Astrocyte (in vitro differentiated cells and primary cell): ENCODE measurements at regions not wholly inside any gene's neighbourhood (a gene's known extent, or its start where the extent isn't known, plus 50 kb on each side); places are given as distances from the start of the nearest gene placed in this dataset.

Source experiments
- DNase-seq: peaks from one replicate; pipeline ENCODE4 v3.0.0-alpha.2; 2010; ENCODE audit warnings: low read depth
- FAIRE-seq: peaks from 2 replicates; lab custom pipeline; 2011; peaks lifted over from hg19 to GRCh38; lab: Jason Lieb, UNC
- H2AFZ ChIP-seq: 2 replicates; pipeline ENCODE4 v1.6.0; 2012; ENCODE audit warnings: low read depth, low read length, inconsistent platforms
- H3K27ac ChIP-seq: 2 replicates; pipeline ENCODE4 v1.5.1; 2011; ENCODE audit warnings: low read depth, low read length, inconsistent platforms
- H3K27me3 ChIP-seq: 2 replicates; pipeline ENCODE4 v1.6.0; 2011; ENCODE audit warnings: low read length, inconsistent platforms; ENCODE audit not compliant: insufficient read depth
- H3K36me3 ChIP-seq: 2 replicates; pipeline ENCODE4 v1.5.1; 2011; ENCODE audit warnings: low read length, inconsistent platforms; ENCODE audit not compliant: insufficient read depth
- H3K4me1 ChIP-seq: 2 replicates; pipeline ENCODE4 v1.5.1; 2011; ENCODE audit warnings: low read length, inconsistent platforms; ENCODE audit not compliant: insufficient read depth
- H3K4me2 ChIP-seq: 2 replicates; pipeline ENCODE4 v1.6.0; 2012; ENCODE audit warnings: low read length, inconsistent platforms
- H3K4me3 ChIP-seq: 2 replicates; pipeline ENCODE4 v1.5.1; 2011; ENCODE audit warnings: low read depth, mild to moderate bottlenecking, low read length, inconsistent platforms; ENCODE audit not compliant: insufficient read depth
- H3K79me2 ChIP-seq: 2 replicates; pipeline ENCODE4 v1.6.0; 2012; ENCODE audit warnings: mild to moderate bottlenecking, low read length, inconsistent platforms; ENCODE audit not compliant: insufficient read depth
- H3K9ac ChIP-seq: 2 replicates; pipeline ENCODE4 v1.6.0; 2012; ENCODE audit warnings: mild to moderate bottlenecking, low read length, inconsistent platforms
- H3K9me3 ChIP-seq: 2 replicates; pipeline ENCODE4 v1.5.1; 2012; ENCODE audit warnings: low read depth, mild to moderate bottlenecking, low read length, inconsistent platforms; ENCODE audit not compliant: insufficient read depth
- H4K20me1 ChIP-seq: 2 replicates; pipeline ENCODE4 v1.6.0; 2012; ENCODE audit warnings: low read length, inconsistent platforms; ENCODE audit not compliant: insufficient read depth
- H3K27ac Mint-ChIP-seq: one replicate; pipeline ENCODE4 v1.8.0; 2021; ENCODE audit warnings: mild to moderate bottlenecking, mixed read lengths; ENCODE audit not compliant: unreplicated experiment
- H3K27me3 Mint-ChIP-seq: one replicate; pipeline ENCODE4 v1.8.0; 2021; ENCODE audit warnings: low read depth, mixed read lengths; ENCODE audit not compliant: unreplicated experiment
- H3K36me3 Mint-ChIP-seq: one replicate; pipeline ENCODE4 v1.8.0; 2021; ENCODE audit warnings: low read depth, mixed read lengths; ENCODE audit not compliant: unreplicated experiment
- H3K4me1 Mint-ChIP-seq: one replicate; pipeline ENCODE4 v1.8.0; 2021; ENCODE audit warnings: low read depth, mixed read lengths; ENCODE audit not compliant: unreplicated experiment
- H3K4me3 Mint-ChIP-seq: one replicate; pipeline ENCODE4 v1.8.0; 2021; ENCODE audit warnings: mild to moderate bottlenecking, moderate library complexity, mixed read lengths; ENCODE audit not compliant: unreplicated experiment
- H3K9me3 Mint-ChIP-seq: one replicate; pipeline ENCODE4 v1.8.0; 2021; ENCODE audit warnings: mild to moderate bottlenecking, mixed read lengths; ENCODE audit not compliant: unreplicated experiment
- EZH2 ChIP-seq: IDR thresholded peaks from 2 replicates; pipeline ENCODE4 v1.6.1; 2012; ENCODE audit warnings: mild to moderate bottlenecking, low read length, inconsistent platforms; ENCODE audit not compliant: insufficient read depth
- TF ChIP-seq, protein P1 (sequence below): IDR thresholded peaks from 2 replicates; pipeline ENCODE4 v1.5.1; 2011; ENCODE audit warnings: low read depth, mild to moderate bottlenecking, inconsistent platforms, low read length, moderate library complexity; ENCODE audit not compliant: insufficient read depth

DNA sequence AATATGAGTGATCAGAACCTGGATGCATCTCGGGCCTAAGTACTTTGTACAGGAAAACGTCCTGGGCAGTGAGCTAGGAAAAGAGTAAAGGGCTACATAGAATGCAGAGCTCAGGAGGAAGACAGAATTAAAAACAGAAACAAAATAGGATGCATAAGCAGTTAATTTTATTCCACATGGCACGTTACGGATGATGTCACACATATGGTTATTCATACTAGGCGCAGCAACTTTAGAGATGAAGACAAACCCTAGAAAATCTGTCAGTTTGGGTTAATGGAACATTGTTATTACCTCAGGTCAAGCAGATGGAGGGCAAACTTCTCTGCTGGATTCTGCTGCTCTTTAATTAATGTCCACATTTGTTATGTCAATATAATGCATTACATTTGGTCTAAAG, 445.4 kb downstream of the ANXA1 start:
- TF ChIP-seq EZH2 = no peak
- TF ChIP-seq, protein P1, sequence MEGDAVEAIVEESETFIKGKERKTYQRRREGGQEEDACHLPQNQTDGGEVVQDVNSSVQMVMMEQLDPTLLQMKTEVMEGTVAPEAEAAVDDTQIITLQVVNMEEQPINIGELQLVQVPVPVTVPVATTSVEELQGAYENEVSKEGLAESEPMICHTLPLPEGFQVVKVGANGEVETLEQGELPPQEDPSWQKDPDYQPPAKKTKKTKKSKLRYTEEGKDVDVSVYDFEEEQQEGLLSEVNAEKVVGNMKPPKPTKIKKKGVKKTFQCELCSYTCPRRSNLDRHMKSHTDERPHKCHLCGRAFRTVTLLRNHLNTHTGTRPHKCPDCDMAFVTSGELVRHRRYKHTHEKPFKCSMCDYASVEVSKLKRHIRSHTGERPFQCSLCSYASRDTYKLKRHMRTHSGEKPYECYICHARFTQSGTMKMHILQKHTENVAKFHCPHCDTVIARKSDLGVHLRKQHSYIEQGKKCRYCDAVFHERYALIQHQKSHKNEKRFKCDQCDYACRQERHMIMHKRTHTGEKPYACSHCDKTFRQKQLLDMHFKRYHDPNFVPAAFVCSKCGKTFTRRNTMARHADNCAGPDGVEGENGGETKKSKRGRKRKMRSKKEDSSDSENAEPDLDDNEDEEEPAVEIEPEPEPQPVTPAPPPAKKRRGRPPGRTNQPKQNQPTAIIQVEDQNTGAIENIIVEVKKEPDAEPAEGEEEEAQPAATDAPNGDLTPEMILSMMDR = no peak
- no peaks in the 10 kb centered on the region for H3K36me3 Mint-ChIP-seq
- no peak overlapping the region for H3K27ac Mint-ChIP-seq
- Histone ChIP-seq H3K79me2 (no peaks in the 10 kb centered on the region), H3K4me1 (no peaks in the 10 kb centered on the region), H3K9ac (no peak overlapping the region), H3K4me2 (no peak overlapping the region), H2AFZ (no peak overlapping the region), H3K27ac (no peak overlapping the region), H3K27me3 (no peaks in the 10 kb centered on the region), H3K9me3 (no peaks in the 10 kb centered on the region), H4K20me1 (no peaks in the 10 kb centered on the region), H3K4me3 (no peak overlapping the region), H3K36me3 (no peaks in the 10 kb centered on the region)
- H3K4me3 Mint-ChIP-seq = no peak overlapping the region
- DNase-seq = no peak
- H3K9me3 Mint-ChIP-seq = no peaks in the 10 kb centered on the region
- H3K4me1 Mint-ChIP-seq = no peaks in the 10 kb centered on the region
- FAIRE-seq = no peak
- no peaks in the 10 kb centered on the region for H3K27me3 Mint-ChIP-seq

GRCh38 chr9:73597771-73598170, 446.1 kb downstream of the ANXA1 start:
- TF ChIP-seq EZH2 = no peak
- TF ChIP-seq, protein P1 = no peak
- Histone ChIP-seq H3K79me2 (no peaks in the 10 kb centered on the region), H3K4me1 (no peaks in the 10 kb centered on the region), H2AFZ (no peak overlapping the region), H4K20me1 (no peaks in the 10 kb centered on the region), H3K4me2 (no peak overlapping the region), H3K9me3 (no peaks in the 10 kb centered on the region), H3K36me3 (no peaks in the 10 kb centered on the region), H3K27me3 (no peaks in the 10 kb centered on the region), H3K9ac (no peak overlapping the region), H3K27ac (no peak overlapping the region), H3K4me3 (no peak overlapping the region)
- Mint-ChIP-seq H3K9me3 (no peaks in the 10 kb centered on the region), H3K4me1 (no peaks in the 10 kb centered on the region), H3K27ac (no peak overlapping the region), H3K36me3 (no peaks in the 10 kb centered on the region), H3K27me3 (no peaks in the 10 kb centered on the region), H3K4me3 (no peak overlapping the region)
- DNase-seq (no peak), FAIRE-seq (no peak)

DNA sequence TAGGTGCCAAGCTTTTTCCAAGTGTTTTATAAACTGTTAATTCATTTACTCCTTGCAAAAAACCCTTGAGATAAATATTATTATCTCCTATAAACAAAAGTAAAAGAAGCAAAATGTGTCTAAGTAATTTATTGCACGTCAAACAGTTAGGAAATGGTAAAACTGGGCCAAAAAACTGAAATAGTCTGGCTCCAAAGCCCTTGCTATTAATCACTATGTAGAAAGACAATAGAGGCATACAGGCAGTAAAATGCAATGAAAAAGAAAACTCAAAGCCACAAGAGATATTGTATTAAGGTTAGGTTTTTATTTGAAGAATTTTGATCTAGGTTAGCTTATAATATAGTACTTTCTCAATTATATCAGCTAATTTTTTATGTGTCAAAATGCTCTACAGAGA, 457.7 kb downstream of the ANXA1 start:
- H3K27me3 ChIP-seq = no peaks in the 10 kb centered on the region
- FAIRE-seq = no peak
- H3K4me1 Mint-ChIP-seq = peaks cover 5% of the 10 kb centered on the region
- peak; percentile 52 for DNase-seq
- H3K27ac ChIP-seq = no peak overlapping the region
- no peak overlapping the region for H3K4me2 ChIP-seq
- H3K27me3 Mint-ChIP-seq = no peaks in the 10 kb centered on the region
- H3K36me3 Mint-ChIP-seq = no peaks in the 10 kb centered on the region
- no peak for TF ChIP-seq EZH2
- TF ChIP-seq, protein P1 = no peak
- H3K4me3 ChIP-seq = no peak overlapping the region
- no peak overlapping the region for H2AFZ ChIP-seq
- no peaks in the 10 kb centered on the region for H4K20me1 ChIP-seq
- H3K4me3 Mint-ChIP-seq = no peak overlapping the region
- no peaks in the 10 kb centered on the region for H3K4me1 ChIP-seq
- no peaks in the 10 kb centered on the region for H3K36me3 ChIP-seq
- H3K9me3 ChIP-seq = no peaks in the 10 kb centered on the region
- no peak overlapping the region for H3K9ac ChIP-seq
- no peaks in the 10 kb centered on the region for H3K9me3 Mint-ChIP-seq
- no peaks in the 10 kb centered on the region for H3K79me2 ChIP-seq
- no peak overlapping the region for H3K27ac Mint-ChIP-seq
